GM21717 (cell line): ENCODE measurements at regions not wholly inside any gene's neighbourhood (a gene's known extent, or its start where the extent isn't known, plus 50 kb on each side); places are given as distances from the start of the nearest gene placed in this dataset.
"Not testable (repeated sequence)": the region's sequence is repeated elsewhere in the genome, so short reads cannot be mapped to it uniquely, and the experiment has no call there.

Experiments
- ATAC-seq: cut with Tn5 transposase; IDR thresholded peaks from one replicate; pipeline ENCODE4 v1.9.1; 2021; ENCODE audit warnings: mild to moderate bottlenecking, moderate library complexity; ENCODE audit not compliant: unreplicated experiment

DNA sequence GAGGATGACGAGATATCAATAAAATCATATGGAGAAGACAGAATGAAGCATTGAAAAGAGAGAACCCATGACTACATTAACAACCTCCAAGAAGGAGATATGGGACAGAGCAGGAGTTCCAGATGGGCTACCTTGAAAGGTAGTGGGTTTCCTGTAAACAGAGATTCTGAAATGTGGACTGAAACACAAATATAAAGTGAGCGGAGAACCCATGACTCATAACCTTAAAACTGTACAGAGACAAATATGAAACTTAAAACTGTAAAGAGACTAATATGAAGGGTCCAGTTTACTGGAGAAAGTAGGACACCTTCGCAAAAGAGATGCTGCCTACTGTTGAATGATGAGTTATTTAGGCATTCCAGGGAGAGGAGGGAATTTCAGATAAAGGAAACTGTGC, 383.7 kb downstream of the CAAP1 start:
- ATAC-seq: no peak

DNA sequence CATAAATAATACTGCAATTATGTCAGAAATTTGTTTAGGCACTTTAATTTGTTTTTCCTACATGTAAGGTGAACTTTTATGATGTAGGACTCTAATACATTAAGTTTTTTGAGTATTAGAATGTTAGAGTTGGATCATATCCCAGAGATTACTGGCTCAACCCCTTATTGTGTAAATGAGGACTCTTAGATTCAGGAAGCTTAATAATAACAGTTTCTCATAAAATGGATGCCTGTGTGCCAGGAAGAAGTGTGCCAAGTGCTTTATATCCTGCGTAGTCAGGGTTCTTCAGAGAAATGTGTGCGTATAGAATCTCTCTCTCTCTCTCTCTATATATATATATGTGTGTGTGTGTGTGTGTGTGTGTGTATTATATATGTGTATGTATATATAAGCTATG, 388.5 kb downstream of the CAAP1 start:
- no peak for ATAC-seq

DNA sequence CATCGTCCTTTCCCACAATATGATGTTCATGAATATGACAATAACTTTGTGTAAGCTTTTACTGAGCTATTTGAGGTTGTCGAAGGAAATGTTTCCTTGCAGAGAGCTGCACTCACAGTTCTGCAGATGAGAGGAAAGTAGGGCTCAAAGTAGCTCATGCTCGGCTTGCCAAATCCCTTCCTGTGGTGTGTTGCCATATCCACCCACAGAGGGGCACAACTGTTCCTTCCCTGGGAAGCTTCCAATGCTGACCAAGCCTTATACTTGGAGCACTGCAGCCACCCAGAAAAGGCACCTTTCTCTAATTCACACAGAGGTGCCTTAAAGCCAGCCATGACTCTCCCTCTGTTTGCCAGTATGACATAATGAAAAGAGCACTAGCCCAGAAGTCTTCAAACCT, 390.3 kb downstream of the CAAP1 start:
- no peak for ATAC-seq

DNA sequence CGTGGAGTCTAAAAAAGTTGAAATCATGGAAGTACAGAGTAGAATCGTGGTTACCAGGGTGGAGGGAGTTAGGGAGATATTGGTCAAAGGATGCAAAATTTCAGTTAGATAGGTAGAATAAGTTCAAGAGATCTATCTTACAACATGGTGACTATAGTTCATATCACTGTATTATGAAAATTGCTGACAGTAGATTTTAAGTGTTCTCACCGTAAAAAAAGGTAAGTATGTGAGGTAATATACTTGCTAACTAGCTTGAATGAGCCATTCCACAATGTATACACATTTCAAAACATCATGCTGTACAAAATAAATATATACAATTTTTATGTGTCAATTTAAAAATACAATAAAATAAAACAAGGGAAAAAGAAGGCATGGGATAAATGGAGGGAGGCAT, 392.1 kb downstream of the CAAP1 start:
- no peak for ATAC-seq

DNA sequence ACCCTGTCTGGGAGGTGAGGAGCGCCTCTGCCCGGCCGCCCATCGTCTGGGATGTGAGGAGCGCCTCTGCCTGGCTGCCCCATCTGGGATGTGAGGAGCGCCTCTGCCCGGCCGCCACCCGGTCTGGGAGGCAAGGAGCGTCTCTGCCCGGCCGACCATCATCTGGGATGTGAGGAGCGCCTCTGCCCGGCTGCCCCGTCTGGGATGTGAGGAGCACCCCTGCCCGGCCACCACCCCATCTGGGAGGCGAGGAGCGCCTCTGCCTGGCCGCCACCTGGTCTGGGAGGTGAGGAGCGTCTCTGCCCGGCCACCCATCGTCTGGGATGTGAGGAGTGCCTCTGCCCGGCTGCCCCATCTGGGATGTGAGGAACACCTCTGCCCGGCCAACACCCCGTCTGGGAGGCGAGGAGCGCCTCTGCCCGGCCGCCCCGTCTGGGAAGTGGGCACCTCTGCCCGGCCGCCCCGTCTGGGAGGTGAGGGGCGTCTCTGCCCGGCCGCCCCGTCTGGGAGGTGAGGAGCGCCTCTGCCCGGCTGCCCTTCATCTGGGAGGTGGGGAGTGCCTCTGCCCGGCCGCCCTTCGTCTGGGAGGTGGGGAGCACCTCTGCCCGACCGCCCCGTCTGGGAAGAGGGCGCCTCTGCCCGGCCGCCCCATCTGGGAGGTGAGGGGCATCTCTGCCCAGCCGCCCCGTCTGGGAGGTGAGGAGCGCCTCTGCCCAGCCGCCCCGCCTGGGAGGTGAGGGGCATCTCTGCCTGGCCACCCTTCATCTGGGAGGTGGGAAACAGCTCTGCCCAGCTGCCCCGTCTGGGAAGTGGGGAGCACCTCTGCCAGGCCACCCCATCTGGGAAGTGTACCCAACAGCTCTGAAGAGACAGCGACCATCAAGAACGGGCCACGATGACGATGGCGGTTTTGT, 399.7 kb downstream of the CAAP1 start:
- ATAC-seq: not testable (repeated sequence)

DNA sequence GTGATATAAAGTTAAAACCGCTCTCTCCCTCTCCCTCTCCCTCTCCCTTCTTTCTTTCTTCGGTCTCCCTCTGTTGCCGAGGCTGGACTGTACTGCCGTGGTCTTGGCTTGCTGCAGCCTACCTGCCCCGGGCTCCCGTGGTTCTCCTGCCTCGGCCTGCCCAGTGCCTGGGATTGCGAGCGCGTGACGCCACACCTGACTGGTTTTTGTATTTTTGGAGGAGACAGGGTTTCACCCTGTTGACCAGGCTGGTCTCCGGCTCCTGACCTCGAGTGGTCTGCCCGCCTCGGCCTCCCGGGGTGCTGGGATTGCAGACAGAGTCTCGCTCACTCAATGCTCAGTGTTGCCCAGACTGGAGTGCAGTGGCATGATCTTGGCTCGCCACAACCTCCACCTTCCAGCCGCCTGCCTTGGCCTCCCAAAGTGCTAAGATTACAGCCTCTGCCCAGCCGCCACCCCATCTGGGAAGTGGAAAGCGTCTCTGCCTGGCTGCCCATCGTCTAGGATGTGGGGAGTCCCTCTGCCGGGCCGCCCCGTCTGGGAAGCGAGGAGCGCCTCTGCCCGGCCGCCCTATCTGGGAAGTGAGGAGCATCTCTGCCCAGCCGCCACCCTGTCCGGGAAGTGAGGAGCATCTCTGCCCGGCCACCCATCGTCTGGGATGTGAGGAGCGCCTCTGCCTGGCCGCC, 400.5 kb downstream of the CAAP1 start:
- ATAC-seq: not testable (repeated sequence)

DNA sequence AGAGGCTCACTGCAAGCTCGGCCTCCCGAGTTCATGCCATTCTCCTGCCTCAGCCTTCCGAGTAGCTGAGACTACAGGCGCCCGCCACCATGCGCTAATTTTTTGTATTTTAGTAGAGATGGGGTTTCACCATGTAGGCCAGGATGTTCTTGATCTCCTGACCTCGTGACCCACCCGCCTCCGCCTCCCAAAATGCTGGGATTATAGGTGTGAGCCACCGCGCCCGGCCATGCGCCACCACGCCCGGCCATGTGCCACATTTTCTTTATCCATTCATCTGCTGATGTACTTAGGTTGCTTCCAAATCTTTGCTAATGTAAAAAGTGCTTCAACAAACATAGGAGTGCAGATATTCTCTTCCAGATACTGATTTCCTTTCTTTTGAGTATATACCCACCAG, 408.6 kb downstream of the CAAP1 start:
- ATAC-seq: no peak

DNA sequence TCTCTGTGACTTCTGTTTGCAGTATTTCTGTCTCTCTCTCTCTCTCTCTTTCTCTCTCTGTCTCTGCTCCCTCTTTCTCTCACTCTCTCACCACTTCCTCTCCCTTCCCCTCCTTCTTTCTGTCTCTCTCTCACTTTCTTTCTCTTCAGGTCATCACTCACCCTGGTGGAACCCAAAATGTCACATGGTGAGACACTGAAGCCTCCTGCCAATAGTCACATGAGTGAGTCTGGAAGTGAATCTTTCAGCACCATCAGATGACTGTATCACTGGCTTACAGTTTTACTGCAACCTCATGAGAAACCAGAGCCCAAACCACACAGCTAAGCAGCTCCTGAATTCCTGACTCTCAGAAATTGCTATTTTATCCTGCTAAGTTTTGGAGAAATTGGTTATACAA, 414.6 kb downstream of the CAAP1 start:
- ATAC-seq: no peak

DNA sequence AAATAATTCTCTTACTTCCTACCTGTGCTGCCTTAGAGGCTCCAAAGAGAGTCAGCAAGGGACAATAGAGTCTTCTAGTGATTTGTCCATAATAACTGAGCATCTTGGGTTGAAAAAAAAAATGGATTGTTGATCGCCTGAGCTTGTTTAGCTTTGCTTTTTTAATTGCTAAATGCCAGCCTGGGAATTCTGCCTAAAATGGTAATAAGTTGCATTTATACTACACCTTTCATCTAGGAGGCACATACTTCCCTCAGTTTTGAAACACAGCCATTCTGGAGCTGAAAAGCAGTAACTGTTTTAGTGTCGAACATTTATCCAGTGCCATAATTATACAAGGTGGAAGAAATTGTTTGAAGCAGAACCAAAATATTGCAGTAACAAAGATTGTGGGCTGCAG, 421.3 kb downstream of the CAAP1 start:
- no peak for ATAC-seq

DNA sequence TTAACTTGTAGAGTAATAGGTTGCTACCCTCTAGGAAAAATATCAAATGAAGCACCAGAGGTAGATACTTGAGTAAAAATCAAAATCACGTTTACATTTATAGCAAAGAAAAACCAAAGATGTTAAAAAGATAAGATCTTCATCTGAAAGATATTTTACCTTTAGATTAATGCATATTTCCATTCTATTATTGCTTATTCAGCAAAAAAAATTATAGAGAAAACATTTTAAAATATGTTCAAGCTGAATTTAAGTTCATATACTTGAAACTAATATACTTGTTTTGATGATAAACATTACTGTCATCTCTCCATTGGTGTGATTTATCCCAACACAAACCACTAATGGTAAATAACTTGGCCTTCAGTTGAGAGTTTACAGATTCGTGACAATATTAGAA, 422.3 kb downstream of the CAAP1 start:
- no peak for ATAC-seq

DNA sequence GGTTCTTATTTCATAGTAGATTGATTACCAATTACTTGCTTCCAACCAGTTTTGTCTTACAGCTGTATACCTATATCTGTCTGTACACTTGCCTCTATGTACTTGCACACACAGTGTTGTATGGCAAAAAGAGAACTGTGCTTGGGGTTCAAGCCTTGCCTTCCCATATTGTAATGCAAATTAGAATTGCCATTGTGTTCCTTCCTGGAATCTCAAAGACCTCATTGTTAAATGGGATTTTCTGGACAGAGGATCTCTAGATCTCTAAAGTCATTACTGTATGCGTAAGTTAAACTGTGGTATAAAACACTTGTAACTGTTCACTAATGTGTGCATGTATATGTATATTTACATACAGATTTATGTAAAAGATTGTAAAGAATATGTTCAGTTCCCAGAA, 428.8 kb downstream of the CAAP1 start:
- no peak for ATAC-seq

DNA sequence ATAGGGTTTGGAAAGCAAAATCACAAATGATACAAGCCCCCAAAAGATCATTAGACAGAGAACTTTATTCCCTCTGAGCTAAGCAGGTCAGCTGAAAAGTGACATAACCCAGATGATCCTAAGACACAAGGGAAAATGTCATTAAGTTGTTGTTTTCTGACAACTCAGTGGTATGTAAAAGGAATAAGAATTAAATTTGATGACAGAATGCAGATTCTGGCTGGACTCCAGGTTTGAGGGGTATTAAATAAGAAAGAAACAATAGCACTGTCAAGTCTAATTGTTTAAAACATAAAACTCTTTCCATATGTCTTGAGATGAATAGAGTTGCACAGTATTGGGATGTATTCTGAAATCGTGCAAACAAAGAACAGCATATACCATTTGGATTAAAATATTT, 429.9 kb downstream of the CAAP1 start:
- no peak for ATAC-seq

DNA sequence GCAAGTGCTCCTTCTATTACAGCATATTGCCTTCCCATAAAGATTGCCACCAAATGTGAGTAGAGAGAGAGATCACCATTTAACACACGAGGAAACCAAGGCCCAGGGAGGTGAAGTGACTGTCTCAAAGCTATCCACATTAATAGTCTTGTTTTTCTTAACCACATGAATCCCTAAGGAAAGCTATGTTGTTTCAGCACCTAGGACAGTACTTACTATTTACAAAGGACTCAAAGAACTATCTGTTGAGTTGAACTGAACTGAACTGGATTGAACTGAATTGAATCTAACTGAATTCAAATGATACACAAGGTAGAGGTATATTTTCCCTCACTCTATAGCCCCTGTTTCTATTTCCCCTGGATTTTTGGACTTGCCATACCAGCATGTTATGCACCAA, 430.4 kb downstream of the CAAP1 start:
- no peak for ATAC-seq

DNA sequence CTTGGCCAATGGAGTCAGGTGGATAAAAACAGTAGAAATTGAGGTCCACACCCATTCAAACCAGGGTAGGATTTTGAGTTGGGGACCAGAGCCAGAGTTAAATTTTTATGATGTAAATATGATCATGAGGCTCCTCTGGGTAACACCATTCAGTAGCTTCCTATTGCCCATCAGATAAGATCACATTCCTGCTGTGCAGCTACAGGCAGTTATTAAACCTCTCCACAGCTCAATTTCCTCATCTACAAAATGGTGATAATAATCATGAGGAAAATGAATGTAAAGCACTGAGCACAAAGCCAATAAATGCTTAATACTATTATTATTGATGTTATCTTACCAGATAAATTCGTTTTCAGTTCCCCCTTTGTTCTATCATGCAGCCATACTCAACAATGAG, 432.0 kb downstream of the CAAP1 start:
- ATAC-seq: no peak

DNA sequence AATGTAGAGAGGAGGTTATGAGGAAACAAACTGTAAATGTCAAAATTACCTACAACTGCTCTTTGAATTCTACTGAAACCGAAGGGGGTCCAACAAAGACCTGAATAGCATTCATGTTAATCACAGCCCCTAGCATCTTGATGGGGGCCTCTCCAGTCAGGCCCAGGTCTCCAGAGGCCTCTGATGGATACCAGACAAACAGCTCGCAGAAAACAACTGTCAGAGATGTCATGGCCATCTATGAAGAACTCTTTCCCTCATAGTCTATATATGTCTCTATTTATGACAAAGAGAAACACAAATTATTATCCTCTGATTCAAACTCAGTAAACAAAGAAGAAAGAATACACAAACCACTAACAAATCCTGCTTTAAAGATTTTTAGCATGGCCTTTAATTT, 432.6 kb downstream of the CAAP1 start:
- ATAC-seq: no peak

DNA sequence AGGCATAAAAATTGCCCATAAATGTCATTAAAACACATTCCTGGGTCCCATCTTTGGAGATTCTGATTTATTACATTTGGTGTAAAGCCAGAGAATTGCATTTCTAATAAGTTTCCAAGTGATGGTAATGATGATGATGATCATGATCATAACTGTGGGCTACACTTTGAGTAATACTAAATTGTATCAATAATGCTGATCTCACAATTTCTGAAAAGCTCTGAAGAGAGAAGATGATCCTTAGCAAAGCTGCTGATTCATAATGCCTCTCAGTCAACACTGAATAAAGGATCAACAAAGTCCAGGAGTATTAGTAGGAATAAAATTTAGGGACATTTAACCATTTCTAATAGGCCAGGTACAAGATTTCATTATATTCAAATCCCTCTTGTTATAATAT, 434.5 kb downstream of the CAAP1 start:
- ATAC-seq: no peak

DNA sequence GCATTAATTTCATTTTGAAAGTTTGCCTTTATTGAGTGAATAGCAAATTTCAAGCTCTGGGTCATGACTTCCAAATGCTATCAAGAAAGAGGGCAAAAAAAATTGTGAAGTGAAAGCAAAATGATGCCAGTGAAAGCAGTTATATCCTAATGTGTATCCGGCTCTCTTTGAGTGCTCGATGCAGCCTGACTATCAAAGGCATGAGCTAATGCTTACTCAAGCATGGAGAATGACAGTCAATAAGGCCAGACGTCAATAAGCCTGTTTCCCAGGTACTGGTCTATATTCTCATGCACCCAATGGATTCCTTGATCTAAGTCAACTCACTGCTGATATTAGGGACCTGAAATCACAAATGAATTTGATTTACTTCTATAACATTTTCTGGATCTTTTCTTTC, 435.5 kb downstream of the CAAP1 start:
- no peak for ATAC-seq

DNA sequence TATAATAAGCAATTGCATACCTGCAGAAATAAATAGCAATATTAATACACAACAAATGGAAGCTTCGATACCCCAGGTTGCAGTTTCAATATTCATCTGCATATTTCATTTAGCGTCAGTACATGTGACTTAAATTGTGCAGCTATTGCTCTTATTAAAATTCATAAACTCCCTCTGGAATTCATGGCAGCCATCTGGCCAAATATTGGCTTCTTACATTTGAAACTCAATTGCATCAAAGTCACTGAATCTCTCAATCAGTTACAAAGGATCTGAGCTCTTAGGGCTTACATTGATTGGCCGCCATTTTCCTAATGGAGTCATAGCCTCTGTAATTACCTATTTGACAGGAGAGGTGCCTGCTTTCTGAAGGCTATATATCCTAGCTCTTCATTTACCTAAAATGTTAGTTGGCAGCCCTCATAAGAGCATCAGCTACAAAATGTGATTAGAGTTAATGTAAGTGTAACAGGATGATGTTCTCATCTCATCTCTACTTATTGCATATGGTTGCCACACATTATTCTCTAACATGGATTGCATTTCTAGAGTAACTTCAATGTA, 453.5 kb downstream of the CAAP1 start:
- no peak for ATAC-seq

DNA sequence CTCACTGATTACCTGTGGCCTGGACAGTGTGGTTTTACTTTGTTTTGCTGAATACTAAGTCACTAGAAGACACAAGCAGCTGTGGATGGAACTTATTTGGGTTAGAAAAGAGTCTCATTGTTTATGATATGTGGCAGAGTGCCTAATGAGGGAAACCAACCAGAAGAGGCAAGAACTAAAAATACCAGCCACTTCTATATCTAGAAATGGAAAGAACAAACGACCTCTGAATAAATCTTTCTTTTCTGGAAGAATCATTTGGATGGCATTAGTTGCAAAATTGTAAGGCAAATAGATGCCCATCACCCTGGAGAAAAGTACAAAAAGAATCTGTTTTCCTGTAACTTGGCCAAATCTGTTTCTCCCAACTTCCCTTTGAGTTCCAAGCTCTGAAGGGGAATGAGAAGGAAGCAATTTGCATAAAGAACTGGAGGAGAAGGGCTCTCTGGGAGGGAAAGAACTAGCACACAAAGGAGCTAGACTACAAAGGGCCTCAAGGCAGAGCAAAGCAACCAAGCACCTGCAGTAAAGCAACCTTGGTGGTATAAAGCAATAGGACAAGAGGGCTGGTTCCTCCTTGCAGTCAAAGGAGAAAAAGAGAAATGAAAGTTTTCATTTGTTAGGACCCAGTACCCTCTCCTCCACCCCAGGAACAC, 455.4 kb downstream of the CAAP1 start:
- ATAC-seq: no peak

DNA sequence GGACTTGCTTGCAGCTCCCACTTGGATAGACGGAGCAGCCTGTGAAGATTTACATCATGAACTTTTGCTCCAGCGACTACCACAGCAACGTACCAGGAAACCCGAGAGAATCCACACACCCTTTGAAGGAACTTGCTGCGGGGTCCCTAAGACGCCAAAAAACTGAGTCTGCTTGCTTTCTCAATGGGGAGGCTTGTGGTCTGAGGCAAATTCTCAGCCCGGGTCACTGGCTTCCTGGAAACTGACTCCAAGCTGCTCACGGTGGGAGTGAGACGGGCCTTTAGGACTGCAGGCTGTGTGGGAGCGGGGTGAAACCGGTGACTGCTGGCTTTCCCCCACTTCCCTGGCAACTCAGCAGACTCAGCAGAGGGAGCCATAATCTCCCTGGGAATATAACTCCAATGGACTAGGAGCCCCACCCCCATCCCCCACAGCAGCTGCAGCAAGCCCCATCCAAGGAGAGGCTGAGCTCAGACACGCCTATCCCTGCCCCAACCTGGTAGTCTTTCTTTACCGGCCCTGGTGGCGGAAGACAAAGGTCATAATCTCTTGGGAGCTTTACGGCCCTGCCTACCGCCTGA, 466.0 kb downstream of the CAAP1 start:
- no peak for ATAC-seq

DNA sequence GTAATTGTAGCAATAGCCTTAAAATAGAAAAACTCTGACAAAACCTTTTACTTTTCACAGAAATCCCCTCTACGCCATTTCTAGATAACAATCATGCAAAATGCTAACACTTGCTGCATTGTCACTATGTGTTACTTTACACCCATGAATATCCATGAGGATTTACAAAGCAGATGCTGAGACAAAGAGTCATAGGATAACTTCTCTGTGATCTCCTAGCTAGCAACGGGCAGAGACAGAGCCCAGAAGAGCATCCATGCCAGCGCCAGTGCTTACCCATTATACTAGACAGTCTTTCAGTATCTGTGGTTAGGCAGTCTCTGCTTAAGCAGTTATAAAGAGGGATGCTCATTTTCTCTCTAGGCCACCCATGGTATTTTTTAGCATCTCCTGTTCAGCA, 474.1 kb downstream of the CAAP1 start:
- no peak for ATAC-seq
